Trophoblast cell (in vitro differentiated cells and primary cell): ENCODE measurements at regions not wholly inside any gene's neighbourhood (a gene's known extent, or its start where the extent isn't known, plus 50 kb on each side); places are given as distances from the start of the nearest gene placed in this dataset.

Source experiments
- DNase-seq, 2 donors: peaks; one replicate each; pipeline ENCODE4 v3.0.0-alpha.2; 2016
- H2AFZ ChIP-seq: 2 replicates; pipeline ENCODE4 v1.6.1; 2013; ENCODE audit warnings: low read length, moderate library complexity, mild to moderate bottlenecking; ENCODE audit not compliant: insufficient read depth, poor library complexity
- H2AK5ac ChIP-seq: 2 replicates; pipeline ENCODE4 v1.6.1; 2013; ENCODE audit warnings: mild to moderate bottlenecking, low read length
- H2BK120ac ChIP-seq: 2 replicates; pipeline ENCODE4 v1.6.1; 2013; ENCODE audit warnings: low read length, mild to moderate bottlenecking, moderate library complexity; ENCODE audit not compliant: insufficient read depth, poor library complexity
- H2BK12ac ChIP-seq: 2 replicates; pipeline ENCODE4 v1.6.1; 2013; ENCODE audit warnings: mild to moderate bottlenecking, low read length, moderate library complexity
- H2BK5ac ChIP-seq: 2 replicates; pipeline ENCODE4 v1.6.1; 2013; ENCODE audit warnings: low read length, low read depth, moderate library complexity, mild to moderate bottlenecking; ENCODE audit not compliant: poor library complexity
- H3K14ac ChIP-seq: 2 replicates; pipeline ENCODE4 v1.6.1; 2013; ENCODE audit warnings: mild to moderate bottlenecking, low read length
- H3K18ac ChIP-seq: 2 replicates; pipeline ENCODE4 v1.6.1; 2013; ENCODE audit warnings: mild to moderate bottlenecking, low read length
- H3K23ac ChIP-seq: 2 replicates; pipeline ENCODE4 v1.6.1; 2013; ENCODE audit warnings: low read length
- H3K27ac ChIP-seq: 2 replicates; pipeline ENCODE4 v1.5.1; 2013; ENCODE audit warnings: low read depth, mild to moderate bottlenecking, inconsistent platforms, low read length, moderate library complexity
- H3K27me3 ChIP-seq: 2 replicates; pipeline ENCODE4 v1.6.1; 2013; ENCODE audit warnings: inconsistent platforms, mild to moderate bottlenecking, low read length, moderate library complexity; ENCODE audit not compliant: insufficient read depth
- H3K36me3 ChIP-seq, 2 experiments: 1 replicate in 1 of 2; 2 replicates in 1 of 2; pipeline ENCODE4 v1.6.1; 2013; ENCODE audit warnings: low read length in 2 of 2, mild to moderate bottlenecking in 2 of 2, moderate library complexity in 1 of 2; ENCODE audit not compliant: insufficient read depth in 2 of 2, control insufficient read depth in 1 of 2
- H3K4ac ChIP-seq: 2 replicates; pipeline ENCODE4 v1.6.1; 2013; ENCODE audit warnings: low read depth, mild to moderate bottlenecking, low read length, moderate library complexity
- H3K4me1 ChIP-seq, 2 experiments: 1 replicate in 1 of 2; 2 replicates in 1 of 2; pipeline ENCODE4 v1.6.1; 2013; ENCODE audit warnings: low read length in 2 of 2, mild to moderate bottlenecking in 2 of 2, moderate library complexity in 1 of 2; ENCODE audit not compliant: insufficient read depth in 2 of 2, control insufficient read depth in 1 of 2
- H3K4me2 ChIP-seq: 2 replicates; pipeline ENCODE4 v1.6.1; 2013; ENCODE audit warnings: inconsistent platforms, mild to moderate bottlenecking, low read length, moderate library complexity
- H3K4me3 ChIP-seq: 2 replicates; pipeline ENCODE4 v1.5.1; 2013; ENCODE audit warnings: mild to moderate bottlenecking, low read depth, low read length, inconsistent platforms
- H3K79me1 ChIP-seq: one replicate; pipeline ENCODE4 v1.6.1; 2013; ENCODE audit warnings: low read length
- H3K79me2 ChIP-seq: 2 replicates; pipeline ENCODE4 v1.6.1; 2013; ENCODE audit warnings: low read length, mild to moderate bottlenecking; ENCODE audit not compliant: control insufficient read depth, insufficient read depth, poor library complexity
- H3K9ac ChIP-seq: 2 replicates; pipeline ENCODE4 v1.6.1; 2013; ENCODE audit warnings: mild to moderate bottlenecking, low read length
- H3K9me3 ChIP-seq: 2 replicates; pipeline ENCODE4 v1.6.1; 2013; ENCODE audit warnings: low read depth, mild to moderate bottlenecking, control low read depth, inconsistent platforms, low read length; ENCODE audit not compliant: insufficient read depth
- H4K12ac ChIP-seq: 2 replicates; pipeline ENCODE4 v1.6.1; 2013; ENCODE audit warnings: low read depth, mild to moderate bottlenecking, low read length, moderate library complexity
- H4K8ac ChIP-seq: 2 replicates; pipeline ENCODE4 v1.6.1; 2013; ENCODE audit warnings: low read depth, mild to moderate bottlenecking, low read length, moderate library complexity
- H4K91ac ChIP-seq: one replicate; pipeline ENCODE4 v1.6.1; 2013; ENCODE audit warnings: low read depth, mild to moderate bottlenecking, low read length, moderate library complexity
- WGBS: extraction: QIAGEN DNeasy Blood & Tissue Kit; methylation state at CpG from one replicate; pipeline ENCODE4 v1.1.7; 2013; ENCODE audit warnings: missing lambda C conversion rate; ENCODE audit not compliant: insufficient read length, insufficient coverage; ENCODE audit errors: extremely low coverage; 5-methylcytosine and 5-hydroxymethylcytosine counted together

GRCh38 chr17:34436607-34437006 is 73.6 kb upstream of the CCL1 start:
- Histone ChIP-seq H3K14ac (no peak overlapping the region), H3K4me2 (no peak overlapping the region), H2BK120ac (no peak overlapping the region), H2AK5ac (no peak overlapping the region), H3K79me1 (no peaks in the 10 kb centered on the region), H3K4me1 (no peaks in the 10 kb centered on the region), H2BK12ac (no peak overlapping the region), H3K9me3 (peaks cover 2% of the 10 kb centered on the region), H4K91ac (no peak overlapping the region), H3K27me3 (no peaks in the 10 kb centered on the region), H3K4me3 (no peak overlapping the region), H3K36me3 (no peaks in the 10 kb centered on the region), H4K12ac (no peak overlapping the region), H3K4ac (no peak overlapping the region), H4K8ac (no peak overlapping the region), H3K18ac (no peak overlapping the region), H3K23ac (no peak overlapping the region), H3K27ac (no peak overlapping the region), H2AFZ (no peak overlapping the region), H2BK5ac (no peak overlapping the region), H3K9ac (no peak overlapping the region), H3K79me2 (no peaks in the 10 kb centered on the region)
- DNase-seq = no peak
- no CpG with 5 or more reads among the region's 2 CpGs for WGBS

- WGBS = no CpG with 5 or more reads among the region's 6 CpGs
- H3K14ac ChIP-seq = no peak overlapping the region
- no peak overlapping the region for H2AFZ ChIP-seq
- no peak overlapping the region for H2AK5ac ChIP-seq
- no peak overlapping the region for H3K18ac ChIP-seq
- no peak overlapping the region for H2BK120ac ChIP-seq
- no peak overlapping the region for H3K4ac ChIP-seq
- H3K4me3 ChIP-seq = no peak overlapping the region
- H3K9ac ChIP-seq = no peak overlapping the region
- H3K27me3 ChIP-seq = no peaks in the 10 kb centered on the region
- no peak overlapping the region for H4K12ac ChIP-seq
- H3K79me1 ChIP-seq = no peaks in the 10 kb centered on the region
- no peaks in the 10 kb centered on the region for H3K36me3 ChIP-seq
- H3K9me3 ChIP-seq = peaks cover 2% of the 10 kb centered on the region
- H3K4me1 ChIP-seq = no peaks in the 10 kb centered on the region
- no peak overlapping the region for H3K23ac ChIP-seq
- no peak overlapping the region for H4K91ac ChIP-seq
- no peaks in the 10 kb centered on the region for H3K79me2 ChIP-seq
- H3K4me2 ChIP-seq = no peak overlapping the region
- no peak overlapping the region for H2BK12ac ChIP-seq
- no peak for DNase-seq
- H2BK5ac ChIP-seq = no peak overlapping the region
- H4K8ac ChIP-seq = no peak overlapping the region
- no peak overlapping the region for H3K27ac ChIP-seq
Observed at GRCh38 chr17:34435182-34435928, 72.3 kb upstream of the CCL1 start.

- peak in 1 of 2 donors; percentile 4 for DNase-seq
- Histone ChIP-seq H3K36me3 (no peaks in the 10 kb centered on the region), H3K79me1 (no peaks in the 10 kb centered on the region), H3K4me2 (no peak overlapping the region), H2AK5ac (no peak overlapping the region), H3K79me2 (no peaks in the 10 kb centered on the region), H2AFZ (no peak overlapping the region), H4K12ac (no peak overlapping the region), H3K27ac (no peak overlapping the region), H2BK5ac (no peak overlapping the region), H3K9ac (no peak overlapping the region), H3K4me3 (no peak overlapping the region), H3K27me3 (no peaks in the 10 kb centered on the region), H3K4ac (no peak overlapping the region), H4K91ac (no peak overlapping the region), H3K14ac (no peak overlapping the region), H3K23ac (no peak overlapping the region), H3K18ac (no peak overlapping the region), H4K8ac (no peak overlapping the region), H3K4me1 (no peaks in the 10 kb centered on the region), H2BK12ac (no peak overlapping the region), H2BK120ac (no peak overlapping the region), H3K9me3 (peaks cover 2% of the 10 kb centered on the region)
- WGBS = no CpG with 5 or more reads among the region's 4 CpGs
Observed at GRCh38 chr17:34434052-34434451, 71.0 kb upstream of the CCL1 start.

- no peak overlapping the region for H3K9ac ChIP-seq
- H2BK5ac ChIP-seq = no peak overlapping the region
- no peaks in the 10 kb centered on the region for H3K9me3 ChIP-seq
- no peak overlapping the region for H4K91ac ChIP-seq
- no peak overlapping the region for H3K14ac ChIP-seq
- WGBS = no CpG with 5 or more reads among the region's 14 CpGs
- H4K8ac ChIP-seq = no peak overlapping the region
- H3K79me1 ChIP-seq = no peaks in the 10 kb centered on the region
- no peak overlapping the region for H4K12ac ChIP-seq
- no peak overlapping the region for H3K4me2 ChIP-seq
- H3K4me1 ChIP-seq = no peaks in the 10 kb centered on the region
- H3K4ac ChIP-seq = no peak overlapping the region
- no peak overlapping the region for H3K18ac ChIP-seq
- no peaks in the 10 kb centered on the region for H3K36me3 ChIP-seq
- no peak overlapping the region for H3K27ac ChIP-seq
- no peak for DNase-seq
- no peak overlapping the region for H3K4me3 ChIP-seq
- no peak overlapping the region for H2BK12ac ChIP-seq
- H3K27me3 ChIP-seq = peaks cover 13% of the 10 kb centered on the region
- no peaks in the 10 kb centered on the region for H3K79me2 ChIP-seq
- no peak overlapping the region for H2AFZ ChIP-seq
- H3K23ac ChIP-seq = no peak overlapping the region
- no peak overlapping the region for H2BK120ac ChIP-seq
- no peak overlapping the region for H2AK5ac ChIP-seq
Observed at GRCh38 chr17:34424814-34425491, 61.9 kb upstream of the CCL1 start.
